ENCODE measurements at regions not wholly inside any gene's neighbourhood (a gene's known extent, or its start where the extent isn't known, plus 50 kb on each side); places are given as distances from the start of the nearest gene placed in this dataset.

DNA sequence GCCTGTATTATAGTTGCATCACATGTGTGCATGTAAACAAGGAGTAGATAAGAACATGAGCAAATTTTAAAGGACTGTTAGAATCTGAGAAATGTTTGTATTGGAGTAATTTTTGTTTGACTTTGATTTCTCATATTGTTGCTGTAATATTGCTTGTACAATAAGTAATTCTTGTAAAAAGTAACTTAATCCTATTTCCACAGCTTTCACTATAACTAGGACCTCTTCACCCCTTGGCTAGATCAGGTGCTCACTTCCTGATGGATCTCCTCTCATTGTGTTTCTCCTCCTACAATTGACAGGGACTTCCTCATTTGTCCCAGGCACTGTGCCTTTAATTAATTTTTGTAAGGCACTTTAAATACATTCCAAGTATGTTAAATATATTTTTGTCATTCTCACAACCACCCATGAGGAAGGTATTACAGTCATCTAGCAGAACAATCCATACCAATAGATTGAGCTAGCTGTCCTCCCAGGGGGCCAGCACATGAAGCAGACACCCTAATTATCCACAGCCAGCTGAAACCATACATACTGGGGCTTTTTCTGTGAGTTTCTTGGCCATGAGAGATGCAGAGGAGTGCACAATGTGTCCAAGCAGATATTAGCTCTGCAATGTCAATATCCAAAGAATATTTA is 359.5 kb upstream of the ACVR2A start:
- H3K36me3 ChIP-seq (ENCODE audit: insufficient read depth), result no peaks in the 10 kb centered on the region
- no peak for DNase-seq (ENCODE audit: extremely low spot score)
- no peak overlapping the region for H3K4me3 ChIP-seq (ENCODE audit: low read depth, low read length)
- H3K4me1 ChIP-seq (ENCODE audit: insufficient read depth), result no peaks in the 10 kb centered on the region
- no peak overlapping the region for H3K27ac ChIP-seq (ENCODE audit: low read depth)

DNA sequence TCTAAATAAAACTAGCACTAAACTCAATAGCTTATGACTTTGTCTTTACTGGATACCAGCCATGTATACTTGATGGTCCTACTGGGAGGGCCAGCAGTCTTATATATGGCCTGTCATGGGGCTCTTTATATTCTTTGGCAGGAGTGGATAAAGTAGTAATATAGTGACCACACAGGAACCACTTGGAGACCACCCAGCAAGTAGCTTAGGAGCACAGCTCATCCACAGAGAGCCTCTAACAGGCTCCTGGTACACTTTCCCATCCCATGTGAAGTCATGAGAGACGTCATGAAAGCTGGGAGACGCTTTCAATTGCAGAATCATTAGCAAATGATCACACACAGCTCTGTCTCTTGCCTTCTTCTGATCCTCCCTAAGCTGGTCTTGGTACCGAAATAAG is 360.9 kb upstream of the ACVR2A start:
- Histone ChIP-seq H3K36me3 (ENCODE audit: insufficient read depth) (no peaks in the 10 kb centered on the region), H3K4me1 (ENCODE audit: insufficient read depth) (no peaks in the 10 kb centered on the region), H3K4me3 (ENCODE audit: low read depth, low read length) (no peak overlapping the region), H3K27ac (ENCODE audit: low read depth) (no peak overlapping the region)
- 64% methylated on average over 3 of the region's 3 CpGs for WGBS
- no peak for DNase-seq (ENCODE audit: extremely low spot score)

DNA sequence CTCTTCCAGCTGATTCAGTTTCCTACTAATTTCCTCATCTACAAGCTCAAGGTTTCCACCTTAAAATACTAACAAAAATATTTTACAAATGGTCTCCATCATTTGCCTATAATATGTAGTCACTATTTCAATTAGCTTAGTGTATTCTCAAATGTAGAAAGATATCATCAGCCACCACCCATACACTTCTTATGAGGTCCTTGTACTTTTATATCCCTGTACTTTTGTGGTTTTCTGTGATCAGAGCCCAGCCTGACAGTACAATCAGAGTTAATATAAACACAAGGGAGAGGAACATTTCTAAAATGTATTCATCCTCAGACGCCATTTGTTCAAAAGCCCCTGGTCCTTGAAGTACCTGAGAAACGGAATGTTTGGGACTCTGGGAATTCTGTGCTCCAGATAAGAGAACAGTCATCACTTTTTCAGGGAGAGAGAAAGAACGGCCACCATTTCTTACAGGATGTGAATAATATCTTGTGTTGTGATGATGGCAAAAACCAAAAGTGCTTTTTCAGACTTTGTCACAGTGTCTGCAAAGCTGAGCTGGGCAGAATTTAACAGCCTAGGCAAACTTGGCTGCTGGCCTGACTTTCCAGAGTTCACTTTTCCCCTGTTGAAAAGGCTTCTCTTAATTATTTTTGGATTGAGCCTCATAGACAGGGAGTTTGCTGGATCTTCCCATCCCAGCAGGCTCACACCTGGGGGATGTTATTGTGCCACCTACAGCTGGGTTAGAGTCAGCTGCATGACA is 361.7 kb upstream of the ACVR2A start:
- Histone ChIP-seq H3K27ac (ENCODE audit: low read depth) (no peak overlapping the region), H3K36me3 (ENCODE audit: insufficient read depth) (no peaks in the 10 kb centered on the region), H3K4me1 (ENCODE audit: insufficient read depth) (no peaks in the 10 kb centered on the region), H3K4me3 (ENCODE audit: low read depth, low read length) (no peak overlapping the region)
- 43% methylated on average over 3 of the region's 3 CpGs for WGBS
- no peak for DNase-seq (ENCODE audit: extremely low spot score)

DNA sequence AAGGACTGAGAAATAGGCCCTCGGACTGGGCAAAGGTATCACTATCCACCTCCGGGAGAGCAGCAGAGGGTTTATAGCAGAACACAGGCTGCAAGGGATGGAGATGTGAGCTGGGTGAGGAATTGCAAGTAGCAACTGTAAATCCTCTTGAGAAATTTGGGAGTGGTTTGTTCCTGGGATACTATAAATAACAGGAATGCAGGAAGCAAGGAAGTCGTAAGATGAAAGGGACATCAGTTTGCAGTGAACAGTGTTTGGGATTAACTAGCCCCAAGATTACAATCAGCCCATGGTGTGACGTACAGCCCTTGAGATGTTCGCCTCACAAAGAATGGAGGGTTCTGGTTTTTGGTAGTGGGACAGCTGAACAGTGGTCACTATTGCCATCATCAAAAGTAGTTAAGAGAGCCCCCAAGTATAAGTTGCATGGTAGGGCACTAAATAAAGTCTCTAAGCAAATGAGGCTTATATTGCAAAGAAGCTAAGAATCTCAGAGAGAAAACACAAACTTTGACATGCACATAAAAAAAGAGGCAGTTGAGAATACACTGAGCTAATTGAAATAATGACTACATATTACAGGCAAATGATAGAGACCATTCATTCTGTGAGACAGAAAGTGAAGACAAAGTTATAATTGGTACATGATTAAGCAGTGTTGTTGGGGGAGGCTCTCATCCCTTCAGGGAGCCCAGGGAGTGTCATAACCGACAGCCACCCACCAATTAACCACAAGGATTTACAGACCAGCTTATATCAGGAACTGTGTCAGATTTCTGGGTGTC is 362.5 kb upstream of the ACVR2A start:
- no peak overlapping the region for H3K4me3 ChIP-seq (ENCODE audit: low read depth, low read length)
- DNase-seq (ENCODE audit: extremely low spot score), result no peak
- 69% methylated on average over 6 of the region's 6 CpGs for WGBS
- H3K36me3 ChIP-seq (ENCODE audit: insufficient read depth), result no peaks in the 10 kb centered on the region
- no peaks in the 10 kb centered on the region for H3K4me1 ChIP-seq (ENCODE audit: insufficient read depth)
- no peak overlapping the region for H3K27ac ChIP-seq (ENCODE audit: low read depth)

DNA sequence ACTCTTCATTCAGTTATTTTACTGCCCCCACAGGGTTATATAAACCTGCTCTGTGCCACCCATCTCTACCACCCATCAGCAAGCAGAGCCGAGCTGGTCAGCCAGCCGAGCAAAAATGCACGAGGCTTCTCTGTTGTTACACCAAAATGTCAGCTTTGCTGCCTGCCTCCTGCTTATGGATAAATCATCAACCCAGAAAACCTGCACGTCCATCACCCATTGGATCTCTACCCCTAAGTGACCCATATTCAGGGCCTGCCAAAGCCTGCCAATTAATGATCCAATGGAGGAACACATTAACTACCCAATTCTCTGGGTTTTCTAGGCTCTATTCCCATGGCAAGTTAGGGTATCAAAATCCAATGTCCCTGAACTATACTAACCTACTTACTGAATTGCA is 365.5 kb upstream of the ACVR2A start:
- 86% methylated on average over 4 of the region's 4 CpGs for WGBS
- Histone ChIP-seq H3K4me3 (ENCODE audit: low read depth, low read length) (no peak overlapping the region), H3K36me3 (ENCODE audit: insufficient read depth) (no peaks in the 10 kb centered on the region), H3K27ac (ENCODE audit: low read depth) (no peak overlapping the region), H3K4me1 (ENCODE audit: insufficient read depth) (no peaks in the 10 kb centered on the region)
- DNase-seq (ENCODE audit: extremely low spot score), result no peak

DNA sequence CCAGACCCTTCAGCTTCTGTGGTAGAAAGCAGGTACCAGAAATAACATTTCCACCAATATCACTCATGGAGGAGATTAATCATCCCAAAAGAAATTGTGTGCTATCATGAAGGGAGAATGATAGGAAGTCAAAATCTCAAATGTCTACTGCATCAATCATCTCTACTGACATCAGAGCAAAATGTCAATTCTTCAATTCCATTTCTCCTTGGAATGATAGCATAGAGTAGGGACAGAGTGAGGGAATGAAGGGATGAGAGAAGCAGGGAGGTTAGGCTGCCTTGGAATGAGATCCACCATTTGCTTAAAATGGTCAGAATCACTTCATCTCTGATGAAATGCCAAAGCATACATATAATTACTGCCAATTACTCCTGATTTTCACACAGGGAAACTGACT is 371.8 kb upstream of the ACVR2A start:
- no peak for DNase-seq (ENCODE audit: extremely low spot score)
- Histone ChIP-seq H3K27ac (ENCODE audit: low read depth) (no peak overlapping the region), H3K4me1 (ENCODE audit: insufficient read depth) (no peaks in the 10 kb centered on the region), H3K4me3 (ENCODE audit: low read depth, low read length) (no peak overlapping the region), H3K36me3 (ENCODE audit: insufficient read depth) (no peaks in the 10 kb centered on the region)

DNA sequence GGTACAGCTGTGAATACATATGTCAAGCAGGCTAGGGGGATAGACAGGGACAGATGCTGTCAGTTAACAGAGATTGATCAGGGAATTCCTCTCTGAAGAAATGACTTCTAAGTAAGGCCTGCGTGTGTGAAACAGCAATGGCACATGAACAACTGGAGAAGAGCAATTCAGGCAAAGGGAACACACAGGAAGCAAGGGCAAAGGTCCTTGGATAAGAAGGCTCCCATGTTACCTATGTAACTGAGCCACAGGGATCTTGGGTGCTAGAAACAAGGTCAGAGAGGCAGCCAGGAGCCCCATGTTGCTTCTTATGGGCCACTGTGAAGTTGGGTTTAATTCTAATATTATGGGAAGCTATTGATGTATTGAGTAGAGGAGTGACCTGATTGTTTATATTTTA is 373.7 kb upstream of the ACVR2A start:
- no peak overlapping the region for H3K4me3 ChIP-seq (ENCODE audit: low read depth, low read length)
- no peaks in the 10 kb centered on the region for H3K4me1 ChIP-seq (ENCODE audit: insufficient read depth)
- WGBS, result 90% methylated on average over 1 of the region's 1 CpG
- no peaks in the 10 kb centered on the region for H3K36me3 ChIP-seq (ENCODE audit: insufficient read depth)
- H3K27ac ChIP-seq (ENCODE audit: low read depth), result no peak overlapping the region
- no peak for DNase-seq (ENCODE audit: extremely low spot score)

DNA sequence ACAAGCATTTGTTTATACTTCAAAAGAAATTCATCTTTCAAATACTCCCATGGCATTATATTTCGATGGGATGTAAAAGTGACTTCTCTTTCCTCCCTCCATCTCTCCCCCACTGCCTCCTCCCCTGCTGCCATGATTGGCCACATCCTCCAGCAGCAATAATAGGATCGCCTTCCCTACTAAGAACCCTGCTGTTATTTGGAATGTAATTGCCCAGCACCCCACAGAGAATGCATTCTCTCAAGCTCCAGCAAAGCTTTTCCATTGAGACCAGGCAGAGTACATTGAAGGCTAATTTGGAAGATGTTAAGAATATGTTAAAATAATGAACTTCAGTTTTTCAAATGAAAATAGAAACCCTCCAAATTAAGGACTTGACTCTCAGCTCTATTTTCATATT is 375.4 kb upstream of the ACVR2A start:
- Histone ChIP-seq H3K27ac (ENCODE audit: low read depth) (no peak overlapping the region), H3K36me3 (ENCODE audit: insufficient read depth) (no peaks in the 10 kb centered on the region), H3K4me1 (ENCODE audit: insufficient read depth) (no peaks in the 10 kb centered on the region), H3K4me3 (ENCODE audit: low read depth, low read length) (no peak overlapping the region)
- 73% methylated on average over 2 of the region's 2 CpGs for WGBS
- no peak for DNase-seq (ENCODE audit: extremely low spot score)

DNA sequence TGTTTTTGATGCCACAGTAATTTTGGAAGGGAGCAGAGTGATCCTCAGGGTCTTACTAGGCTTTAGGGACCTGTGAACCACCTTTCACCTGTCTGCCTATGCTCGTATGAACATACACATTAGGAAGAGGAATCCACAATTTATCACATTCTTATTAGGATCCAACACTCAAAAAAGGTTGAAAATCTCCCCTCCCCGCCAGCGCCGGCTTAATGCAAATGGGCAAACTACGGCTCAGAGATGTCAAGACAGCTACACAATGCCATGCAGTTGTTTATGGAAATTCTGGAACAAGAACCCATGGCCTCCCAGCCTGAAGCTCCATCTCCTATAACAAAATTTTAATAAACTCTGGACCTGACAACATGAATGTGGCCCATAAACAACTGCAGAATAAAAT is 375.9 kb upstream of the ACVR2A start:
- Histone ChIP-seq H3K4me1 (ENCODE audit: insufficient read depth) (no peaks in the 10 kb centered on the region), H3K36me3 (ENCODE audit: insufficient read depth) (no peaks in the 10 kb centered on the region), H3K4me3 (ENCODE audit: low read depth, low read length) (no peak overlapping the region), H3K27ac (ENCODE audit: low read depth) (no peak overlapping the region)
- WGBS, result 90% methylated on average over 5 of the region's 5 CpGs
- no peak for DNase-seq (ENCODE audit: extremely low spot score)

DNA sequence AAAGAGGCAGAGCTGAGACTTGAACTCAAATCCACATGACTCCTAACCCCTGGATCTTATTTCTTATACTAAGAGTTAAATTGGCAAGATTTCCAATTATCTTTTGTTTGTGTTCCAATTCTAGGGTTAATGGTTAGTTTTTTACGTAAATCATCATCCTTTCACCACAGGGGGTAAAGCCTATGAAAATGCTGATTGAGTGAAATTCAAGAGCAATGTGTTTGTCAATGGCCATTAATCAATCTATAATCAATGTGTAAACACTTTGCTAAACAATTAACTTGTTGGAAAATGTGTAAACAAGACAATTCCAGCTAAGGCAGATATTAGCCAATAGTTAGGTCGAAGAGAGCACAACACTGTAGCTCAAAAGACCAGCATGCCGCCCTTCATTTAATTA is 376.5 kb upstream of the ACVR2A start:
- 90% methylated on average over 3 of the region's 3 CpGs for WGBS
- Histone ChIP-seq H3K4me3 (ENCODE audit: low read depth, low read length) (no peak overlapping the region), H3K4me1 (ENCODE audit: insufficient read depth) (no peaks in the 10 kb centered on the region), H3K27ac (ENCODE audit: low read depth) (no peak overlapping the region), H3K36me3 (ENCODE audit: insufficient read depth) (no peaks in the 10 kb centered on the region)
- DNase-seq (ENCODE audit: extremely low spot score), result no peak

DNA sequence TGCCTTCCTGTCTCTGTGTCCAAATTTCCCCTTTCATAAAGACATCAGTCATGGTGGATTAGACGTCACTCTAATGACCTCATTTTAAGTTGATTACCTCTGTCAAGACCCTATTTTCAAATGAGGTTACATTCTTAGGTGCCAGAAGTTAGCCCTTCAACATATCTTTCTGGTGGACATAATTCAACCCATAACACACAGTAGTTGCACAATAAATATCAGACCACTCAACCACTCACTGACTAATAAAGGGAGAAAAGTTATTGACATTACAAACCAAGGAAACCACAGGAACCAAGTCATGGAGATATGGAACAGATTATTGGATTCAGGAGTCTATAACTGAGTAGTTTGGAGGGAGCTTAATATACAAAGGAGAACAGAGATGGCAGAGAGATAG is 377.4 kb upstream of the ACVR2A start:
- no peak for DNase-seq (ENCODE audit: extremely low spot score)
- Histone ChIP-seq H3K36me3 (ENCODE audit: insufficient read depth) (no peaks in the 10 kb centered on the region), H3K4me3 (ENCODE audit: low read depth, low read length) (no peak overlapping the region), H3K4me1 (ENCODE audit: insufficient read depth) (no peaks in the 10 kb centered on the region), H3K27ac (ENCODE audit: low read depth) (no peak overlapping the region)
- WGBS, result 78% methylated on average over 1 of the region's 1 CpG

DNA sequence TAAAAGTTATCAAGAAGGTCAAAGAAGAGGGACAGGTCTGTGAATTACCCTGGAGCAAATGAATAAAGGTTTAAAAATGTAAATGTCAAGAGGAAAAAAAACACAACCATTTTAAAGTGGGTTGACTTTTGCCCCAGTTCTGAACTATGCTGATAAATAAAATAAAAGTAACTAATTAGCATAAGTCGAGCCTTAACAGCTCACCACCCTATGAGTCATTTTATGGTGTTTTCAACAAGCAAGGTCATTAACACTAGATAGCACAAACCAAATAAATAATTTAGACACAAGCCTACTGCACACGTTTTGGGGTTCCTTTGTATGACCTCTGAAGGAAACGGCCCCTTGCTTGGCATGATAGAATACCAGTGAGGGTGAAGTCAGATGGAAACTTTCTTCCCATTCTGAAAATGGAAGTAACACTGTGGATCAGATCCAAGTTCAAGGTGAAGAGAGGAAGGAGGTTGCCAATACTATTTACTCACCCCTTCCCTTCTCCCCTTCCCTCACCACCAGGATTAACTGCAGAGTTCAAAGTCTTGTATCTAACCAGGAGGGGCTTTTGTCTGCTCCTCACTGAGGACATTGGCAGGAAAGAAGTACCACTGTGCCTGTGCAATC is 380.0 kb upstream of the ACVR2A start:
- no peak for DNase-seq (ENCODE audit: extremely low spot score)
- Histone ChIP-seq H3K4me1 (ENCODE audit: insufficient read depth) (no peaks in the 10 kb centered on the region), H3K27ac (ENCODE audit: low read depth) (no peak overlapping the region), H3K4me3 (ENCODE audit: low read depth, low read length) (no peak overlapping the region), H3K36me3 (ENCODE audit: insufficient read depth) (no peaks in the 10 kb centered on the region)
- WGBS, result 70% methylated on average over 3 of the region's 3 CpGs

DNA sequence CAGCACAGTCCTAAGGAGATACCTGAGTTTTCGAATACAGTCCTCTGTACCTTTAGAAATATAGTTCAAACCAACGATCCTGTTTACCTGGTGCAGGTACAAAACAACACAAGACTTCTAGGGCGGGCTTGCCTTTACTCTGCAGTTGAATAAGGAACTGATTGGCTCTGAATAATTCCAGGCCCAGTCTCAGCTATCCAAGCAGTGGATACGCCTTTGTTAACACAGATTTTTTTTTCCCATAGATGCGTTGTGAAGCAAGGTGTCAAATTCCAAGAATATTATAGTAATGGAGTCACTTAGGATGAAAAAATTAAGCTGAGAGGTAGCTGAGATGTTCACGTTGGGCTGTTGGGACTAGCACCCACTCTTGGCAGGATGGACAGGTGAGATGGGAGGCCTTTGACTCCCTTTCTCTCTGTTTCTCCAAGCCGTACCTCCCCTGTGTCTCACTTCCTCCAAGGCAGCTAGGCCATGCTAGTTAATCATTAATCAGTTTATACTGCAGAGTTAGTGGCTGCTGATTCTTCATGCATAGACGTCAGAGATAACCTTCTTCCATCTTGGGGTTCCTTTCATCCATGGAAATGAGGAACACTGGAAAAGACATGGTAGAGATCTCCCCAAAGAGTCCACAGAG is 380.8 kb upstream of the ACVR2A start:
- 85% methylated on average over 8 of the region's 8 CpGs for WGBS
- no peaks in the 10 kb centered on the region for H3K4me1 ChIP-seq (ENCODE audit: insufficient read depth)
- no peaks in the 10 kb centered on the region for H3K36me3 ChIP-seq (ENCODE audit: insufficient read depth)
- no peak overlapping the region for H3K4me3 ChIP-seq (ENCODE audit: low read depth, low read length)
- no peak for DNase-seq (ENCODE audit: extremely low spot score)
- no peak overlapping the region for H3K27ac ChIP-seq (ENCODE audit: low read depth)
